Mesenchymal stem cell (in vitro differentiated cells and primary cell): ENCODE measurements at regions not wholly inside any gene's neighbourhood (a gene's known extent, or its start where the extent isn't known, plus 50 kb on each side); places are given as distances from the start of the nearest gene placed in this dataset.

ENCODE experiments used
- DNase-seq: peaks from one replicate; pipeline ENCODE4 v3.0.0-alpha.2; 2013
- H2AFZ ChIP-seq: one replicate; pipeline ENCODE4 v1.6.1; 2013; ENCODE audit warnings: low read depth, mild to moderate bottlenecking, control low read depth, inconsistent platforms, low read length, moderate library complexity
- H2AK5ac ChIP-seq: 2 replicates; pipeline ENCODE4 v1.6.1; 2013; ENCODE audit warnings: low read length, moderate library complexity, mild to moderate bottlenecking, inconsistent platforms; ENCODE audit not compliant: severe bottlenecking
- H2BK120ac ChIP-seq: one replicate; pipeline ENCODE4 v1.6.1; 2013; ENCODE audit warnings: low read depth, mild to moderate bottlenecking, inconsistent platforms, low read length, moderate library complexity
- H2BK12ac ChIP-seq, 2 experiments: one replicate each; pipeline ENCODE4 v1.6.1; 2013; ENCODE audit warnings: inconsistent platforms in 2 of 2, low read length in 2 of 2, mild to moderate bottlenecking in 2 of 2, moderate library complexity in 2 of 2, control low read depth in 1 of 2
- H2BK15ac ChIP-seq: one replicate; pipeline ENCODE4 v1.6.1; 2013; ENCODE audit warnings: mild to moderate bottlenecking, low read depth, inconsistent platforms; ENCODE audit not compliant: poor library complexity, severe bottlenecking
- H2BK5ac ChIP-seq: 2 replicates; pipeline ENCODE4 v1.6.1; 2013; ENCODE audit warnings: low read depth, mild to moderate bottlenecking, low read length, control low read depth, inconsistent platforms; ENCODE audit not compliant: poor library complexity, severe bottlenecking
- H3K14ac ChIP-seq, 2 experiments: one replicate each; pipeline ENCODE4 v1.6.1; 2013; ENCODE audit warnings: inconsistent platforms in 2 of 2, low read length in 2 of 2, control low read depth in 1 of 2, mild to moderate bottlenecking in 1 of 2, moderate library complexity in 1 of 2
- H3K18ac ChIP-seq, 2 experiments: one replicate each; pipeline ENCODE4 v1.6.1; 2013; ENCODE audit warnings: inconsistent platforms in 2 of 2, low read length in 2 of 2, control low read depth in 1 of 2, low read depth in 1 of 2, mild to moderate bottlenecking in 1 of 2
- H3K23ac ChIP-seq, 2 experiments: one replicate each; pipeline ENCODE4 v1.6.1; 2013; ENCODE audit warnings: inconsistent platforms in 2 of 2, low read length in 2 of 2, mild to moderate bottlenecking in 2 of 2, moderate library complexity in 2 of 2, control low read depth in 1 of 2
- H3K27ac ChIP-seq: 2 replicates; pipeline ENCODE4 v1.5.1; 2013; ENCODE audit warnings: mild to moderate bottlenecking, moderate library complexity, low read length, control low read depth, inconsistent platforms; ENCODE audit not compliant: poor library complexity, severe bottlenecking
- H3K27me3 ChIP-seq, 2 experiments: 2 replicates each; pipeline versions ENCODE4 v1.6.1 to v1.7.0; 2013; ENCODE audit warnings: low read length in 2 of 2, mild to moderate bottlenecking in 2 of 2, moderate library complexity in 2 of 2, control low read depth in 1 of 2, inconsistent platforms in 1 of 2; ENCODE audit not compliant: control insufficient read depth in 1 of 2, insufficient read depth in 1 of 2
- H3K36me3 ChIP-seq, 2 experiments: 2 replicates each; pipeline versions ENCODE4 v1.6.1 to v1.7.0; 2013; ENCODE audit warnings: low read length in 2 of 2, control low read depth in 1 of 2, inconsistent platforms in 1 of 2, low read depth in 1 of 2, mild to moderate bottlenecking in 1 of 2; ENCODE audit not compliant: insufficient read depth in 2 of 2, control insufficient read depth in 1 of 2
- H3K4ac ChIP-seq, 2 experiments: one replicate each; pipeline ENCODE4 v1.6.1; 2013; ENCODE audit warnings: inconsistent platforms in 2 of 2, low read length in 2 of 2, mild to moderate bottlenecking in 2 of 2, moderate library complexity in 2 of 2, control low read depth in 1 of 2, low read depth in 1 of 2
- H3K4me1 ChIP-seq: 2 replicates; pipeline ENCODE4 v1.6.1; 2013; ENCODE audit warnings: low read depth, low read length, control low read depth; ENCODE audit not compliant: control insufficient read depth, insufficient read depth
- H3K4me2 ChIP-seq: 2 replicates; pipeline ENCODE4 v1.6.1; 2013; ENCODE audit warnings: low read length, mild to moderate bottlenecking, inconsistent platforms; ENCODE audit not compliant: poor library complexity, severe bottlenecking
- H3K4me3 ChIP-seq, 2 experiments: 2 replicates each; pipeline versions ENCODE4 v1.5.1 to v1.7.0; 2013; ENCODE audit warnings: low read length in 2 of 2, mild to moderate bottlenecking in 2 of 2, control low read depth in 1 of 2, low read depth in 1 of 2; ENCODE audit not compliant: insufficient read depth in 1 of 2
- H3K79me1 ChIP-seq: replicated peaks from 2 replicates; pipeline ENCODE4 v1.6.1; 2013; ENCODE audit warnings: mild to moderate bottlenecking, control low read depth, low read length, inconsistent platforms; ENCODE audit not compliant: poor library complexity, severe bottlenecking
- H3K9ac ChIP-seq: 2 replicates; pipeline ENCODE4 v1.7.0; 2013; ENCODE audit warnings: mild to moderate bottlenecking, low read length, moderate library complexity
- H3K9me3 ChIP-seq: 2 replicates; pipeline ENCODE4 v1.7.0; 2013; ENCODE audit warnings: mild to moderate bottlenecking, low read length; ENCODE audit not compliant: control insufficient read depth
- H4K8ac ChIP-seq: one replicate; pipeline ENCODE4 v1.6.1; 2013; ENCODE audit warnings: inconsistent platforms, mild to moderate bottlenecking, low read length, moderate library complexity
- H4K91ac ChIP-seq: one replicate; pipeline ENCODE4 v1.6.1; 2013; ENCODE audit warnings: mild to moderate bottlenecking, low read length, inconsistent platforms
- WGBS: methylation state at CpG from one replicate; pipeline ENCODE4 v1.1.7; 2013; ENCODE audit warnings: mixed read lengths; 5-methylcytosine and 5-hydroxymethylcytosine counted together

DNA sequence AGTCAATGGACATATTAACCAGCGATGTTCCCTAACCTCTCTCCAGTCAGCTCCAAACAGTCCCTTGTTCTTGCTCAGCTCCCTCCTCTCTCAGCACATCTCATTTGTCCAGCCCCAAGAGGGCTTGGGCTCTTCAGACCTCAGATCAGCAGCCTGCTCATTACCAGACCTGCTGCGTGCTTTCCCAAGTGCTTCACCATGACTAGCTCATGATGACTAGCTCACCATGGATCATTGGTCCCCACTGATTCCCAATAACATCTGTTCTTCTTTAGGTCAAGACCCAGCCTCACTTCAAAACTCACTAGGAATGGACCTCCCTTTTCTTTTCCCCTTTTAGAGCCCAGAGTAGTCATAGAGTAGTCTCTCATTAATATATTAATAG lies 121.9 kb downstream of the SLC16A9 start:
- Histone ChIP-seq H3K14ac (no peak overlapping the region), H2BK120ac (no peak overlapping the region), H4K8ac (no peak overlapping the region), H3K4me3 (no peak overlapping the region), H3K27me3 (no peaks in the 10 kb centered on the region), H3K18ac (no peak overlapping the region), H3K9me3 (no peaks in the 10 kb centered on the region), H3K27ac (no peak overlapping the region), H3K4ac (no peak overlapping the region), H2BK15ac (no peak overlapping the region), H2BK5ac (no peak overlapping the region), H3K79me1 (no peaks in the 10 kb centered on the region), H3K9ac (no peak overlapping the region), H2AFZ (no peak overlapping the region), H3K4me2 (no peak overlapping the region), H2BK12ac (no peak overlapping the region), H2AK5ac (no peak overlapping the region), H3K36me3 (no peaks in the 10 kb centered on the region), H3K4me1 (no peaks in the 10 kb centered on the region), H3K23ac (no peak overlapping the region), H4K91ac (no peak overlapping the region)
- no peak for DNase-seq
- WGBS = 89% methylated on average over 2 of the region's 2 CpGs

DNA sequence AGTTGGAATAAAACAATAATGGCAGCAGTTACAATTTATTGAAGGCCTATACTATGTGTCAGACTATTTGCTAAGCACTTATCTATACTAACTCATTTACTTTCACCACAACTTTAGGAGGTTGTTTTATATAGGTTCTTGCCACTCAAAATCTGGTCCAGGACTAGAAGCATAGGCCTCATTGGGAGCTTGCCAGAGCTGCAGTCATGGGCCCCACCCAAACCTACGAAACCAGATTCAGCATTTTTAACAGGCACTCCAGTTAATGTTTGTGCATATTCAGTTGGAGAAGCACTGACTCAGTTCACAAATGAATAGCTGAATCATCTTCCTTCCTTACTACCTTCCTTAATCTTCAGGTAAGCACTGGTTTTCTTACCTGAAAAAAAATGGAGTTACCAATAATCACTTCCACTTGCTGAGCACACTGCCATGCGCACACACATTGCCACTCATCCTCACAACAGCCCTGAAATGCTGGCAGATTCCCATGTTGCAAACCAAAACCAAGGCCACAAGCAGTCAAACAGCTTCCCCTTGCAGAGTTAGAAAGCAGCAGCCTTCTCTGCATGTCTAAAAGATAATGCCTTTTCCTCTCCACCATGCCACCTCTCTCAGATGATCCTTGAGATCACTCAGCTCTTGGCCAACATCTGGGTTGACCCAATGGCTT lies 122.4 kb downstream of the SLC16A9 start:
- H3K14ac ChIP-seq = no peak overlapping the region
- H3K23ac ChIP-seq = no peak overlapping the region
- 76% methylated on average over 2 of the region's 2 CpGs for WGBS
- no peaks in the 10 kb centered on the region for H3K9me3 ChIP-seq
- no peak overlapping the region for H2BK15ac ChIP-seq
- H4K8ac ChIP-seq = no peak overlapping the region
- H3K9ac ChIP-seq = no peak overlapping the region
- no peaks in the 10 kb centered on the region for H3K27me3 ChIP-seq
- H2BK5ac ChIP-seq = no peak overlapping the region
- H3K4me1 ChIP-seq = no peaks in the 10 kb centered on the region
- H4K91ac ChIP-seq = no peak overlapping the region
- H3K4ac ChIP-seq = no peak overlapping the region
- no peak overlapping the region for H2BK12ac ChIP-seq
- no peak for DNase-seq
- no peak overlapping the region for H2AK5ac ChIP-seq
- no peak overlapping the region for H2BK120ac ChIP-seq
- H3K79me1 ChIP-seq = no peaks in the 10 kb centered on the region
- no peaks in the 10 kb centered on the region for H3K36me3 ChIP-seq
- no peak overlapping the region for H3K18ac ChIP-seq
- no peak overlapping the region for H2AFZ ChIP-seq
- no peak overlapping the region for H3K4me2 ChIP-seq
- no peak overlapping the region for H3K27ac ChIP-seq
- H3K4me3 ChIP-seq = no peak overlapping the region

DNA sequence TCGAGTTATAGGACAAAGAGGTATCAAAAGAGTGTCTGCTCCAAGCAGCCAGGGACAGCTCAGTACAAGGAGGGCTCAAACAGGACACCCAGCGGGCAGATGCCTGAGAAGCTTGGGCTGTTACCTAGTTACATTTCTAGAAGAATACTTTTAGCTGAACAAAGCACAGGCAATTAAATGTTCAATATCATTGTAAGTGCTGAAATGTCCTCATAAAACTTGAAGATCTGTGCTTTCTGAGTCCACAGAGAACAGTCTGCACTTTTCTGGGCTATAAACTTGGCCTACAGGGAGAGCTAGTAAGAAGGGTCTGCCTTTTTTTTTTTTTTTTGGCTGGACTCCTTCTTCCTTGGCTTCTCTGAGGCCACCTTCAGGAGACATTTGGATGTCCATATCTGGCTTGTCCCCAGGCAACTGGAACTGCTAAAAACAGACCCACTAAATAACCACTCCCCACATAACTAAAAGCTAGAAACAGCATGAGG lies 123.2 kb downstream of the SLC16A9 start:
- no peaks in the 10 kb centered on the region for H3K79me1 ChIP-seq
- 69% methylated on average over 2 of the region's 2 CpGs for WGBS

DNA sequence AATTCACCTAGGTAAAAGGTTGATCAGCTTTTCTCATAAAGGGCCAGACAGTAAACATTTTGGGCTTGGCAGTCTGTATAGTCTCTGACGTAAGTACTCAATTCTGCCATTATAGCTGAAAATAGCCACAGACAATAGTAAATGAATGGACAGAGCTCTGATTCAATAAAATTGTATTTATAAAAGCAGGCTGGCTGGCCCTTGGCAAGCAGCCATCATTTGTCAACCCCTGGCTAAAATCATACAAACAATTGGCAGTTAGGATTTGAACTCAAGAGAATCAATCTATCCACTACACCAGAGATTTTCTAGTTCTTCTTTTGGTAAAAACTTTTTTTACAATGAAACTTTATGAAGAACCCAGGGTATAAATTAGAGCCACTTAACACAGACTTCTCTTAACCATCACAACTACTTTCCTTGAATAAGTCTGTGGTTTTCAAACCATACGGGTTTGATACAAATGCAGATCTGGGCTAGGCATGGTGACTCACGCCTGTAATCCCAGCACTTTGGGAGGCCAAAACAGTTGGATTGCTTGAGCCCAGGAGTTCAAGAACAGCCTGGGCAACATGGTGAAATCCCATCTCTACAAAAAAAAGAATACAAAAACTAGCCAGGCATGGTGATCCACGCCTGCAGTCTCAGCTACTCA lies 124.5 kb downstream of the SLC16A9 start:
- Histone ChIP-seq H3K14ac (no peak overlapping the region), H3K9me3 (no peaks in the 10 kb centered on the region), H4K8ac (no peak overlapping the region), H2AK5ac (no peak overlapping the region), H2AFZ (no peak overlapping the region), H2BK5ac (no peak overlapping the region), H2BK12ac (no peak overlapping the region), H3K4me1 (no peaks in the 10 kb centered on the region), H3K4me2 (no peak overlapping the region), H2BK15ac (no peak overlapping the region), H4K91ac (no peak overlapping the region), H3K36me3 (no peaks in the 10 kb centered on the region), H3K27me3 (peaks cover 0 to 9% of the 10 kb centered on the region in 2 experiments), H2BK120ac (no peak overlapping the region), H3K9ac (no peak overlapping the region), H3K18ac (no peak overlapping the region), H3K4me3 (no peak overlapping the region), H3K23ac (no peak overlapping the region), H3K79me1 (no peaks in the 10 kb centered on the region), H3K4ac (no peak overlapping the region), H3K27ac (no peak overlapping the region)
- 45% methylated on average over 3 of the region's 4 CpGs for WGBS
- peak; percentile 52 for DNase-seq

More for the DNA sequence above, 123.2 kb downstream of the SLC16A9 start:
- Histone ChIP-seq H2BK12ac (no peak overlapping the region), H3K4me1 (no peaks in the 10 kb centered on the region), H3K9ac (no peak overlapping the region), H2AK5ac (no peak overlapping the region), H2AFZ (no peak overlapping the region), H3K4ac (no peak overlapping the region), H3K27me3 (peaks cover 0 to 2% of the 10 kb centered on the region in 2 experiments), H3K4me3 (no peak overlapping the region), H4K91ac (no peak overlapping the region), H3K9me3 (no peaks in the 10 kb centered on the region), H3K23ac (no peak overlapping the region), H4K8ac (no peak overlapping the region), H2BK120ac (no peak overlapping the region), H2BK15ac (no peak overlapping the region), H2BK5ac (no peak overlapping the region), H3K4me2 (no peak overlapping the region), H3K36me3 (no peaks in the 10 kb centered on the region), H3K14ac (no peak overlapping the region), H3K18ac (no peak overlapping the region), H3K27ac (no peak overlapping the region)
- no peak for DNase-seq
